Endothelial cell of umbilical vein (primary cell): ENCODE measurements at regions not wholly inside any gene's neighbourhood (a gene's known extent, or its start where the extent isn't known, plus 50 kb on each side); places are given as distances from the start of the nearest gene placed in this dataset.

Experiments used
- BruUV-seq: library from RNA; stranded (reverse); fragments of 400-500 nt; replicated peaks from 2 replicates; lab custom pipeline; 2021; lab: Mats Ljungman, UMichigan
- CTCF ChIA-PET: fragments of 300-600, 350-600 bp; sonication (Branson Sonifier 250); formaldehyde crosslinking; loops from one replicate; lab custom pipeline; 2021; ENCODE audit warnings: antibody characterized with exemption, inconsistent platforms; lab: Charles Lee
- POLR2A ChIA-PET: fragments of 300-600, 350-600 bp; sonication (Branson Sonifier 250); formaldehyde crosslinking; loops from one replicate; lab custom pipeline; 2021; ENCODE audit warnings: antibody characterized with exemption, inconsistent platforms; lab: Charles Lee
- DNase-seq: peaks from one replicate; pipeline ENCODE4 v3.0.0-alpha.2; 2011; ENCODE audit warnings: low read depth, low spot score
- FAIRE-seq: peaks from 2 replicates; lab custom pipeline; 2011; peaks lifted over from hg19 to GRCh38; lab: Jason Lieb, UNC
- H2AFZ ChIP-seq: 2 replicates; pipeline ENCODE4 v1.6.0; 2012; ENCODE audit warnings: low read depth, low read length, control low read depth, inconsistent platforms
- H3K27ac ChIP-seq: 2 replicates; pipeline ENCODE4 v1.5.1; 2011; ENCODE audit warnings: low read depth, mild to moderate bottlenecking, control low read depth, low read length, moderate library complexity; ENCODE audit not compliant: insufficient read depth
- H3K27me3 ChIP-seq, 2 experiments: 2 replicates each; pipeline versions ENCODE4 v1.6.0 to v1.6.1; 2011; ENCODE audit warnings: low read length in 2 of 2, mixed read lengths in 1 of 2; ENCODE audit not compliant: control insufficient read depth in 2 of 2, insufficient read depth in 2 of 2
- H3K36me3 ChIP-seq, 2 experiments: 2 replicates in 1 of 2; 3 replicates in 1 of 2; pipeline ENCODE4 v1.5.1; 2011; ENCODE audit warnings: low read length in 2 of 2, mild to moderate bottlenecking in 1 of 2, moderate library complexity in 1 of 2; ENCODE audit not compliant: control insufficient read depth in 2 of 2, insufficient read depth in 2 of 2; ENCODE audit errors: extremely low read depth in 1 of 2
- H3K4me1 ChIP-seq: 3 replicates; pipeline ENCODE4 v1.5.1; 2011; ENCODE audit warnings: mild to moderate bottlenecking, low read length; ENCODE audit not compliant: control insufficient read depth, insufficient read depth; ENCODE audit errors: extremely low read depth
- H3K4me2 ChIP-seq: 2 replicates; pipeline ENCODE4 v1.6.1; 2011; ENCODE audit warnings: low read length, control low read depth, mixed read lengths; ENCODE audit not compliant: insufficient read depth
- H3K4me3 ChIP-seq, 3 experiments: fragments of 200-600 bp in 1 of 3; sonication (generic), shearing (Covaris generic) in 1 of 3; replicated peaks in 1 of 3; 2 replicates each; pipeline ENCODE4 v1.5.1; 2011 to 2016; ENCODE audit warnings: control low read depth in 3 of 3, low read length in 3 of 3, mild to moderate bottlenecking in 2 of 3, inconsistent platforms in 1 of 3, low read depth in 1 of 3, moderate library complexity in 1 of 3; ENCODE audit not compliant: insufficient read depth in 1 of 3
- H3K79me2 ChIP-seq: 2 replicates; pipeline ENCODE4 v1.6.0; 2012; ENCODE audit warnings: low read length, inconsistent platforms; ENCODE audit not compliant: control insufficient read depth, insufficient read depth
- H3K9ac ChIP-seq: replicated peaks from 2 replicates; pipeline ENCODE3; 2011; ENCODE audit warnings: low read length, control low read depth; ENCODE audit not compliant: insufficient read depth; ENCODE audit errors: extremely low read depth
- H3K9me1 ChIP-seq: replicated peaks from 3 replicates; pipeline ENCODE4 v1.6.0; 2011; ENCODE audit warnings: mild to moderate bottlenecking, low read length; ENCODE audit not compliant: control insufficient read depth, insufficient read depth; ENCODE audit errors: extremely low read depth
- H3K9me3 ChIP-seq: replicated peaks from 2 replicates; pipeline ENCODE4 v1.5.1; 2012; ENCODE audit warnings: low read length, inconsistent platforms; ENCODE audit not compliant: control insufficient read depth, insufficient read depth
- H4K20me1 ChIP-seq: replicated peaks from 2 replicates; pipeline ENCODE3; 2011; ENCODE audit warnings: mild to moderate bottlenecking, low read length; ENCODE audit not compliant: control insufficient read depth, insufficient read depth; ENCODE audit errors: extremely low read depth
- CTCF ChIP-seq, 2 donors: IDR thresholded peaks; 1 replicate in 1 of 2; 2 replicates in 1 of 2; pipeline ENCODE4 v1.5.1; 2011; ENCODE audit warnings: low read length in 2 of 2, mild to moderate bottlenecking in 2 of 2, moderate library complexity in 2 of 2, control low read depth in 1 of 2, inconsistent platforms in 1 of 2, low read depth in 1 of 2; ENCODE audit not compliant: insufficient read depth in 1 of 2; ENCODE audit errors: extremely low read depth in 1 of 2
- EZH2 ChIP-seq: IDR thresholded peaks from 2 replicates; pipeline ENCODE4 v1.6.1; 2012; ENCODE audit warnings: borderline replicate concordance, low read depth, mild to moderate bottlenecking, moderate library complexity, low read length, inconsistent platforms; ENCODE audit not compliant: severe bottlenecking
- FOS ChIP-seq: IDR thresholded peaks from 2 replicates; pipeline ENCODE4 v1.6.1; 2011; ENCODE audit warnings: mild to moderate bottlenecking, low read length, moderate library complexity, borderline replicate concordance; ENCODE audit not compliant: insufficient read depth
- GATA2 ChIP-seq: IDR thresholded peaks from 2 replicates; pipeline ENCODE4 v1.7.0; 2011; ENCODE audit warnings: low read depth, mild to moderate bottlenecking, moderate library complexity, mixed read lengths, low read length; ENCODE audit not compliant: insufficient read length, insufficient read depth
- JUN ChIP-seq: IDR thresholded peaks from 2 replicates; pipeline ENCODE4 v1.6.1; 2011; ENCODE audit warnings: borderline replicate concordance, low read depth; ENCODE audit not compliant: insufficient read length, insufficient read depth
- MYC ChIP-seq: IDR thresholded peaks from one replicate; pipeline ENCODE4 v1.6.1; 2011; ENCODE audit warnings: mild to moderate bottlenecking, low read depth, low read length
- POLR2AphosphoS5 ChIP-seq: IDR thresholded peaks from 2 replicates; pipeline ENCODE4 v1.6.1; 2012; ENCODE audit warnings: low read depth, mild to moderate bottlenecking, control low read depth, low read length, moderate library complexity; ENCODE audit not compliant: insufficient read depth
- dilution Hi-C: fragments of 300-500 bp; cut with MboI; formaldehyde crosslinking; loops from one replicate; pipeline ENCODE4 v1.15.0; 2019; ENCODE audit warnings: low sequenced_read_pairs; ENCODE audit not compliant: extremely low pct_ligation_motif_present
- intact Hi-C: fragments of 100-400 bp; cut with micrococcal nuclease; formaldehyde crosslinking; loops from one replicate; pipeline ENCODE4 v1.10.0; 2022

DNA sequence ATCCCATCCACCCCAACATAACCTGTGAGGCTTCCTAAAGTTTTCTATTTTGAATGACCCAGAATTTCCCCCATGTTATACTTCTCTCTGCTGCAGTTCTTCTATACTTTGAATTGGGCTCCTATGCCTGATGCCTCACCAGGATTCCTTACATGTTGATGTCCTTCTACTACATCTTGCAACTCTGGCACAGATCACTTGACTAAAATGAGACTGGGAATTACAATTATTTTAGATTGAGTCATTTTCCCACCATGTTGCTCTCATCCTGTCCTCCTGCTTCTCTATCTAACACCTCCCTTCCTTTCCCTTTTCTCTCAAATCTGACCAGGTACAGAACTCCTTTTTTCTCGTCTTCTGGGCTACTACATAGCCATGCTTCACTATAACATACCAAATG is 314.0 kb upstream of the KCNJ16 start:
- Histone ChIP-seq H3K4me2 (no peak overlapping the region), H3K4me3 (no peak overlapping the region), H3K9me1 (no peaks in the 10 kb centered on the region), H3K79me2 (no peaks in the 10 kb centered on the region), H3K9me3 (no peaks in the 10 kb centered on the region), H3K4me1 (peaks cover 21% of the 10 kb centered on the region), H3K27ac (peak overlapping the region; percentile 91), H3K27me3 (no peaks in the 10 kb centered on the region), H4K20me1 (no peaks in the 10 kb centered on the region), H3K9ac (no peak overlapping the region), H2AFZ (no peak overlapping the region), H3K36me3 (no peaks in the 10 kb centered on the region)
- no peak for DNase-seq
- intact Hi-C loops = loop anchor here (2.0 to 5.0 kb wide), 4 partner anchors 16 to 274 kb away; no protein-coding TSS in a partner anchor
- no peak for FAIRE-seq
- no TSS peak for BruUV-seq
- dilution Hi-C loops = no loop called here
- ChIA-PET CTCF (no interaction called here), POLR2A (no interaction called here)
- TF ChIP-seq GATA2 = no peak
- no peak for TF ChIP-seq MYC
- TF ChIP-seq CTCF (IDR thresholded peaks at IDR 0.05; ENCODE audit: extremely low read depth in 1 of 2, insufficient read depth in 1 of 2, low read depth in 1 of 2, low read length in 2 of 2) = no peak
- TF ChIP-seq POLR2AphosphoS5 = no peak

DNA sequence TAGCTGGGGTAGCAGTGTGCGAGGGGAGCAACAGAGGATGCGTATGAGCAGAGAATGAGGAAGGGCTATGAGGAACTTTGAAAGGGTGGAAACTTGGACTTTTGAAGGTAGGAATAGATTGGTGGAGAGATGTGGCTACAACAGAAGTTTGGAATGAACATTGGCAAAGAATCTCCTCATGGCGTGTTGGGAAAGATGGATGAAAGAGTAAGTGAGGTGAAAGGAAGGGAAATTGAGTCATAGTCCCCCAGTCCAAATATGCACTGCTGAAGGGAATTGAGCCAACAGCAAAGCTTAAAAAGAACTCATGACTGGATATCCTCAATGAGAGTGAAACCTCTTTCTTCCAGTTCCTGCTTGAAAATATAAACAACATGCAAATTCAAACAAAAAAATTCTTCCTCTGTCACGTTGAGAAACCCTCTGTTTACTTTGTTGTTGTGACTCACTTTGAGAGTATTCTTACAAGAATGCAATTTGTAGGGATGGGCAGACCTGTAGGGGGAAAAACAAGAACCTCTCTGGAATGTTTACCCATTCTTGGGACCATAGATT is 313.2 kb upstream of the KCNJ16 start:
- Histone ChIP-seq H3K4me2 (peak overlapping the region; percentile 67), H3K27me3 (no peaks in the 10 kb centered on the region), H3K9ac (peak overlapping the region; percentile 47), H3K4me1 (peaks cover 21% of the 10 kb centered on the region), H3K9me1 (no peaks in the 10 kb centered on the region), H3K4me3 (no peak overlapping the region), H3K79me2 (no peaks in the 10 kb centered on the region), H3K36me3 (no peaks in the 10 kb centered on the region), H3K9me3 (no peaks in the 10 kb centered on the region), H3K27ac (peak overlapping the region; percentile 91), H2AFZ (peak overlapping the region; percentile 73), H4K20me1 (no peaks in the 10 kb centered on the region)
- BruUV-seq = no TSS peak
- TF ChIP-seq POLR2AphosphoS5 = peak; percentile 68
- TF ChIP-seq FOS = peak; percentile 90
- no peak for TF ChIP-seq CTCF (IDR thresholded peaks at IDR 0.05; ENCODE audit: extremely low read depth in 1 of 2, insufficient read depth in 1 of 2, low read depth in 1 of 2, low read length in 2 of 2)
- peak; percentile 74 for TF ChIP-seq JUN
- TF ChIP-seq EZH2 = no peak
- no peak for TF ChIP-seq GATA2
- ChIA-PET CTCF (interaction anchor here (1.6 kb wide), 1 partner anchor 155 kb away, joined by 6 read pairs; no protein-coding TSS in a partner anchor), POLR2A (no interaction called here)
- peak; percentile 86 for DNase-seq
- intact Hi-C loops = loop anchor here (1.0 to 5.0 kb wide), 10 partner anchors 15 to 407 kb away; partner anchors contain the start of gene KCNJ2
- dilution Hi-C loops = no loop called here
- peak; percentile 96 for FAIRE-seq
